Activated CD4-positive, alpha-beta T cell treated with anti-CD3 and anti-CD28 coated beads for 36 hours (primary cell): ENCODE measurements at regions not wholly inside any gene's neighbourhood (a gene's known extent, or its start where the extent isn't known, plus 50 kb on each side); places are given as distances from the start of the nearest gene placed in this dataset.
"Not testable (repeated sequence)": the region's sequence is repeated elsewhere in the genome, so short reads cannot be mapped to it uniquely, and the experiment has no call there.

Experiments used
- ATAC-seq: fragments of 200-7000 bp; cut with Tn5 transposase; one replicate; pipeline ENCODE4 v1.10.0; 2021; ENCODE audit warnings: mild to moderate bottlenecking, moderate library complexity
- CTCF ChIA-PET: fragments of 350-600 bp; sonication (Branson Sonifier 250); formaldehyde crosslinking; loops from one replicate; lab custom pipeline; 2021; ENCODE audit warnings: antibody characterized with exemption; lab: Charles Lee
- POLR2A ChIA-PET: fragments of 350-600 bp; sonication (Branson Sonifier 250); formaldehyde crosslinking; loops from one replicate; lab custom pipeline; 2021; ENCODE audit warnings: antibody characterized with exemption, inconsistent platforms; lab: Charles Lee
- DNase-seq: peaks from one replicate; pipeline ENCODE4 v3.0.0-alpha.2; 2020
- H3K27ac Mint-ChIP-seq: one replicate; pipeline ENCODE4 v1.8.0; 2021; ENCODE audit warnings: mixed read lengths
- H3K27me3 Mint-ChIP-seq: one replicate; pipeline ENCODE4 v1.8.0; 2021; ENCODE audit warnings: mixed read lengths
- H3K36me3 Mint-ChIP-seq: one replicate; pipeline ENCODE4 v1.8.0; 2021; ENCODE audit warnings: low read depth, mixed read lengths
- H3K4me1 Mint-ChIP-seq: one replicate; pipeline ENCODE4 v1.8.0; 2021; ENCODE audit warnings: mixed read lengths
- H3K4me3 Mint-ChIP-seq: one replicate; pipeline ENCODE4 v1.8.0; 2021; ENCODE audit warnings: mild to moderate bottlenecking, moderate library complexity, mixed read lengths
- H3K9me3 Mint-ChIP-seq: one replicate; pipeline ENCODE4 v1.8.0; 2021; ENCODE audit warnings: low read depth, mixed read lengths
- intact Hi-C, 2 experiments: fragments of 100-400 bp; cut with DNase I in 1 of 2; cut with micrococcal nuclease in 1 of 2; formaldehyde crosslinking; loops; one replicate each; pipeline versions ENCODE4 v1.14.2 to v1.15.1; 2022 to 2024; cut with DNase I, micrococcal nuclease

- intact Hi-C loops, H3K27ac Mint-ChIP-seq, H3K9me3 Mint-ChIP-seq, ATAC-seq, H3K27me3 Mint-ChIP-seq, POLR2A ChIA-PET, H3K36me3 Mint-ChIP-seq, H3K4me1 Mint-ChIP-seq, DNase-seq, H3K4me3 Mint-ChIP-seq, CTCF ChIA-PET: not testable (repeated sequence)
These were observed 116.9 kb upstream of the ZNF337 start for GRCh38 chr20:25813511-25813910.

- CTCF ChIA-PET, intact Hi-C loops, H3K36me3 Mint-ChIP-seq, H3K9me3 Mint-ChIP-seq, H3K27me3 Mint-ChIP-seq, H3K4me1 Mint-ChIP-seq, DNase-seq, POLR2A ChIA-PET, H3K4me3 Mint-ChIP-seq, H3K27ac Mint-ChIP-seq, ATAC-seq: not testable (repeated sequence)
These were observed 101.7 kb upstream of the ZNF337 start for GRCh38 chr20:25798174-25798993.

DNA sequence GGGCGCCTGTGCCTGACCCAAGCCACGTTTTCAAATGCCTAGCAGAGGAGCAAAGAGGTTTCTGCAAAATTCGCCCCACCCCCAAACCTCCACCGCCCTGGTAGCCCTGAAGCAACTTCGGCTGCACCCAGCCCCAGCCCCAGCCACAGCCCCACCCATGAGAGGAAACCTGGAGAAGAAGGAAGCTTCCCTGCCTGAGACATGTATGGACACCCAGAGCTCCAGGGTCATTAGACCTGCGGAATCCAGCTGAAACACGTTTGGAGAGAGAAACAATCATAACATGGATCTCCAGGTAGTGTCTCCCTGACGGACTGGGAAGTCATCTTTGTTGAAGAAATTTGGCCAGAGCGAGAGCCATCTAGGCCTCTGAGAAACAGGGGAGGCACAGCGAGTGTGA is 100.4 kb upstream of the ZNF337 start:
- ATAC-seq, H3K27me3 Mint-ChIP-seq, H3K9me3 Mint-ChIP-seq, H3K4me3 Mint-ChIP-seq, POLR2A ChIA-PET, DNase-seq, CTCF ChIA-PET, H3K27ac Mint-ChIP-seq, H3K4me1 Mint-ChIP-seq, H3K36me3 Mint-ChIP-seq, intact Hi-C loops: not testable (repeated sequence)

DNA sequence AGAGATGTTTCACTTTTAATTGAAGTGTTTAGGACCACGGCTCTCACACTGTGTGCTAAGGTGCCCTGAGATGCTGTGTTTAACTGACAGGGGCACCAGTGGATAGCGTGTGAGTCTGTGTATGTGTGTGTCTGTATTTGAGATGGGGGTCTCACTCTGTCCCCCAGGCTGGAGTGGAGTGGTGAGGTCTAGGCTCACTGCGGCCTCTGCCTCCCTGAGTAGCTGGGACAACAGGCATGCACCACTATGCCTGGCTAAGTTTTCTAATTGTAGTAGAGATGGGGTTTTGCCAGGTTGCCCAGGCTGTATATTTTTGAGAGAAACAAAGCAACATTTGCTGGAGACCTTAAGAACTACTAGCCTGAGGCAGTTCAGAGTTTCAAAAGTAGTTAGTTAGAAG is 80.6 kb upstream of the ZNF337 start:
- not testable (repeated sequence) for H3K4me3 Mint-ChIP-seq

GRCh38 chr20:25774711-25775110 is 78.1 kb upstream of the ZNF337 start:
- intact Hi-C loops, POLR2A ChIA-PET, DNase-seq, CTCF ChIA-PET, H3K36me3 Mint-ChIP-seq, H3K9me3 Mint-ChIP-seq, H3K27ac Mint-ChIP-seq, H3K4me1 Mint-ChIP-seq, ATAC-seq, H3K27me3 Mint-ChIP-seq, H3K4me3 Mint-ChIP-seq: not testable (repeated sequence)

More for the DNA sequence above, 80.6 kb upstream of the ZNF337 start:
- intact Hi-C loops, H3K4me1 Mint-ChIP-seq, ATAC-seq, H3K27ac Mint-ChIP-seq, H3K36me3 Mint-ChIP-seq, POLR2A ChIA-PET, CTCF ChIA-PET, H3K9me3 Mint-ChIP-seq, H3K27me3 Mint-ChIP-seq, DNase-seq: not testable (repeated sequence)

DNA sequence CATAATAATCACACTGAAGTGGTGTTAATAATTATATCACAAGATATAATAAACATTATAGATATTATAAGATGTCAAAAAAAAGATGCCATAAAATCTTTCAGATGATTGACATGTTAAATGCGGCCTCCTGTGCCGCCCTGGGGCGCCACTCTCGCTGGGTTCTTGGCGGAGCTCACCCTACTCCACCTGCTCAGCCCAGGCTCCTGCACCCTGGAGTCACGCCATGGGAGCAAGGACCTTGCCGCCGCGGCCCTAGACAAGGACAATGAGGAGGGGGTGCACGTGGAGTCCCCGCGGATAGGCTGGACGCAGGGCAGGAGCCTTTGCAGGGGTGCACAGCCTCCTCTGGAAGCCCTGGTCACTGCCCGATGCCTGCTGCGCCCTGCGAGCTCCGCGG is 77.5 kb upstream of the ZNF337 start:
- H3K4me3 Mint-ChIP-seq, ATAC-seq, H3K27me3 Mint-ChIP-seq, H3K27ac Mint-ChIP-seq, H3K36me3 Mint-ChIP-seq, DNase-seq, H3K9me3 Mint-ChIP-seq, POLR2A ChIA-PET, CTCF ChIA-PET, H3K4me1 Mint-ChIP-seq, intact Hi-C loops: not testable (repeated sequence)

DNA sequence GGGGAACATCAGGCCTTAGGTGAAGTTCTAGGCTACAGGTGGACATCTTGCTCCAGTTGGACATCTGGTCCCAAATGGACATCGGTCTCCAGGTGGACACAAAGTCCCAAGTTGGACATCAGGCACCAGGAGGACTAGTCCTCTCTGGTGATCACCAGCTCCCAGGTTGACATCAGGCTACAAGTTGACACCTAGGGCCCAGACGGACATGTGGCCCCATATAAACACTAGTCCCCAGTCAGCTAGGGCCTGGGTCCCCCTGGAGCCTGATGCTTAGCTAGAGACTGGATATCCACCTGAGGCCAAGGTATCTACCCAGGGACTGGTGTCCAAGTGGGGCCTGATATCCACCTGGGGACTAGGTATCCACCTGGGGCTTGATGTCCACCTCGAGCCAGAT is 75.8 kb upstream of the ZNF337 start:
- H3K4me1 Mint-ChIP-seq, H3K27ac Mint-ChIP-seq, ATAC-seq, POLR2A ChIA-PET, H3K4me3 Mint-ChIP-seq, H3K9me3 Mint-ChIP-seq, CTCF ChIA-PET, intact Hi-C loops, DNase-seq, H3K36me3 Mint-ChIP-seq, H3K27me3 Mint-ChIP-seq: not testable (repeated sequence)

- POLR2A ChIA-PET, intact Hi-C loops: not testable (repeated sequence)
These were observed 75.2 kb upstream of the ZNF337 start for GRCh38 chr20:25771818-25772217.

DNA sequence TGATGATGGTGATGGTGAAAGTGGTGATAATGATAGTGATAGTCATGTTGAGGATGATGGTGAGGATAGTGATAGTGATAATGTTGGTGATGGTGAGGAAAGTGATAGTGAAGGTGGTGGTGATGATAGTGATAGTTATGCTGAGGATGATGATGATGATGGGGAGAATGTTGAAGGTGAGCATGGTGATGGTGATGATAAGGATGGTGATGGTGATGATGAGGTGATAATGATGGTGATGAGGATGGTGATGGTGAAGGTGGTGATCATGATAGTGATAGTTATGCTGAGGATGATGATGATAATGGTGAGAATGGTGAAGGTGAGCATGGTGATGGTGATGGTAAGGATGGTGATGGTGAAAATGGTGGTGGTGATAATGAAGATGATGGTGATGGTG is 64.9 kb upstream of the ZNF337 start:
- POLR2A ChIA-PET = no interaction called here
- CTCF ChIA-PET = no interaction called here
- H3K4me3 Mint-ChIP-seq = no peak overlapping the region
- intact Hi-C loops = no loop called here
- H3K27me3 Mint-ChIP-seq = no peaks in the 10 kb centered on the region
- H3K9me3 Mint-ChIP-seq = no peaks in the 10 kb centered on the region
- no peaks in the 10 kb centered on the region for H3K36me3 Mint-ChIP-seq
- H3K4me1 Mint-ChIP-seq = no peaks in the 10 kb centered on the region
- H3K27ac Mint-ChIP-seq = no peak overlapping the region
- no peak for DNase-seq
- ATAC-seq = no peak

More at GRCh38 chr20:25771818-25772217, 75.2 kb upstream of the ZNF337 start:
- H3K4me1 Mint-ChIP-seq, DNase-seq, H3K27me3 Mint-ChIP-seq, H3K27ac Mint-ChIP-seq, CTCF ChIA-PET, H3K9me3 Mint-ChIP-seq, H3K4me3 Mint-ChIP-seq, ATAC-seq, H3K36me3 Mint-ChIP-seq: not testable (repeated sequence)

DNA sequence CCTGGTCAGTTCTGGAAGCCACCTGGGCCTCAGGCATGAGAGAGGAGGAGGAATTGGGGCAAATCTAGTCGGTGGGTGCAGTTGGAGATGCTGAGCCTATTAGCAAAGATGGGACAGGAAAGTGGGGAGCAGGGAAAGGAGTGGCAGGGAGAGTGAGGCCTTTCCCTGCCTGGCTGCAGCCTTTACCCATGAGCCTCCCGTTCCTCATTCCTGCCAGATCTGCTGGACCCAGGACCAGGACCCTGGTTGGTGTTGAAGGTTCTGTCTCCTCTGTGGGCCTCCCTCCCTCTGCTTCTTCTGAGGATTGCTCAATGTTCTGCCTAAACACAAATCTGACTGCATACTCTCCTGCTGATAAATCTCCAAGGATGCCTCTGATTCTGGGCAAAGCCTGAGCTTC is 64.4 kb upstream of the ZNF337 start:
- POLR2A ChIA-PET, H3K36me3 Mint-ChIP-seq, H3K27ac Mint-ChIP-seq, intact Hi-C loops, H3K4me1 Mint-ChIP-seq, DNase-seq, H3K9me3 Mint-ChIP-seq, H3K4me3 Mint-ChIP-seq, ATAC-seq, H3K27me3 Mint-ChIP-seq, CTCF ChIA-PET: not testable (repeated sequence)

DNA sequence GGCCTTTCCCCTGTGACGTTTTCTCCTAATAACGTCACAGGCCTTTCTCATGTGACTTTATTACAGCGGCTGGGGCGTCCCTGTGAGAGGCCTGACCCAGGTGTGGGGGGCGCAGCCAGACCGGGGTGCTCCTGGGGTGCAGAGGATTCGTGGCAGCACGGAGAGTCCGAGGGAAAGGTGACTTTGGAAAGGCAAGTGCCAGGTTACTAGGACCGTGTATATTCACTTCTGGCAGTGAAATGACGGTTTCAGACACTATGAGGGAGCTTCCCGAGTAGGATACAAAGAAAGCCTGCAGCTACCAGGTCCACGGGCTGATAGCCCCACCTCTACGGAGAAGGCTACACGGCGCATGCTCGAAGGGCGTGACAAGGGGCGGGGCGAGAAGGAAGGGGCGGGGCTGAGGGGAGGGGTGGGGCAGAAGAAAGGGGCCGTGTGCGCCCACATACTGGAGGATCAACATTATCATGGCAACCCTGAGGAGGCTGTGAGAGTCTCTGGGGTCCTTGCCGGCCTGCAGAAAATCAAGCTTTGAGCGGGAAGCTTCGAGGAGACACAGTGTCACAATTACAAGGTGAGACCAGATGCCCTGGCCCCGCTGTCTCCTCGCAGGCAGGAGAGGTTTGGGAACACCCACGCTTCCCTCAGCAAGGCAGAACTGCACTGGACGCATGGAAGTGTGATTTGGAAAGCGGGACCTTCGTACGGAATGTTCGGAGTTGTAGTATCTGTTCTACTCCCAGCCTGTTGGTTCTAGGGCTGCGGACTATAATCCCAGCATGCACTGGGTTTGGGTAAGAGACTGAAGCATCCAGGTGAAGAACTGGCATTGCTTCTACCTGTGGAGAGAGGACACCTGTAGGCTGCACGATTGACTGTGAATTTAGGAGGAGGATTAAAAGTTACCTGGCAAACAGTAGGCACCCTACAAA is 54.4 kb upstream of the ZNF337 start:
- POLR2A ChIA-PET = no interaction called here
- peak overlapping the region; percentile 80 for H3K27ac Mint-ChIP-seq
- intact Hi-C loops = loop anchor here (1.0 kb wide), 2 partner anchors 55 to 361 kb away; partner anchors contain the start of genes ABHD12 (in 1 of the 2) and ZNF337 (in 1 of the 2)
- no peaks in the 10 kb centered on the region for H3K36me3 Mint-ChIP-seq
- ATAC-seq = peak; percentile 97
- H3K4me1 Mint-ChIP-seq = peaks cover 18% of the 10 kb centered on the region
- DNase-seq = peak; percentile 82
- H3K27me3 Mint-ChIP-seq = no peaks in the 10 kb centered on the region
- H3K9me3 Mint-ChIP-seq = no peaks in the 10 kb centered on the region
- peak overlapping the region; percentile 75 for H3K4me3 Mint-ChIP-seq
- CTCF ChIA-PET = no interaction called here
